HG03521 (cell line): ENCODE measurements at regions not wholly inside any gene's neighbourhood (a gene's known extent, or its start where the extent isn't known, plus 50 kb on each side); places are given as distances from the start of the nearest gene placed in this dataset.
A peak's percentile ranks its signal among the peaks of the same experiment; 100 is the strongest.
"Not testable (repeated sequence)": the region's sequence is repeated elsewhere in the genome, so short reads cannot be mapped to it uniquely, and the experiment has no call there.

Experiments
- ATAC-seq: cut with Tn5 transposase; IDR thresholded peaks from one replicate; pipeline ENCODE4 v1.9.1; 2021; ENCODE audit warnings: mild to moderate bottlenecking, moderate library complexity; ENCODE audit not compliant: unreplicated experiment

DNA sequence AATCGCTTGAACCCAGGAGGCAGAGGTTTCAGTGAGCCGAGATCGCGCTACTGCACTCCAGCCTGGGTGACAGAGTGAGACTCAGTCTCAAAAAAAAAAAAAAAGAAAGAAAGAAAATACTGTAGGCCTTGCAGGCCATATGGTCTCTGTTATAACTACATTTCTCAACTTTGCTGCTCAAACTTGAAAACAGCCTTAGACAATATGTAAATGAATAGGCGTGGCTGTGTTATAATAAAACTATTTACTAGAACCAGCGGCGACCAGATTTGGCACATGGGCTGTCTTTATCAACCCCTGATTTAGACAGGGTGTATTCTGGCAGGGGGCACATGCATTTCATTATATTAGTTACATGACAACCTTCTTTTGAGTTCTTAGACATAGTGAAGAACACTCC is 130.0 kb downstream of the C9orf152 start:
- no peak for ATAC-seq

DNA sequence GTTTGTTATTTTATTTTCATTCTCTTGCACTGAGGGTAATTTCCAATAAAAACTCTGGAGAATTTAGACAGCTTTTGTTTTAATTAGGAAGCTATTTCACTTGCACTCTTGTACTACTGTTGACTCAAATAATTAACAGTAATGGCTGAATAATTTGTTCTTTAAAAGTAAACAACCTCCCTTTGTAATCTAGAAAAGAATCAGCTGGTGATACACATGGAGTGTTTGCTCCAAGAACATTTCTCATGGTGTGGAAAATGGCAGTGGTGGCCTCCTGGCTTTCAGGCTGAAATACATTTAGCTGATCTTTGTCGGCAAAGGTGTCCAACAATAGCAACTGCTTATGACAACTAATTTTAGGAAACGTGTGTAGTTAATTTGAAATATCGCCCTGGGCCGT is 129.4 kb downstream of the C9orf152 start:
- ATAC-seq: no peak

DNA sequence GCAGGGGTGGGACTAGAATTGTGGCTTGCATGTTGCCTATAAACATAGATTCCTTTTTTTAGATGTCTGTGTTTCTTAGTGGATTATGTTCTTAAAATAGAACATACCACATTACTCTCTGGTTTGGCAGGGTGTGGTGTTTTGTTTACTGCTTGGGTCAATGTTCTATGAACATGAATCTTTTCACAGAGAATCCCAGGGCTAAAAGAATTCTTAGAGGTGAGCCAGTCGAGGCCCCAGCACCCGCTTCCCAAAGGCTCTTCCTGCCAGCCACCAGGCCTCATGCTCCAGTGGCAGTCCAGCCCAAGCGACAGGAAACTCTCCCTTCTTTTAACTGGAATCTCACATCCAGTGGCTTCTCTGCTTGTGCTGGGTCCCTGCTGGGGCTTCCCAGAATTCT is 126.6 kb downstream of the C9orf152 start:
- no peak for ATAC-seq

DNA sequence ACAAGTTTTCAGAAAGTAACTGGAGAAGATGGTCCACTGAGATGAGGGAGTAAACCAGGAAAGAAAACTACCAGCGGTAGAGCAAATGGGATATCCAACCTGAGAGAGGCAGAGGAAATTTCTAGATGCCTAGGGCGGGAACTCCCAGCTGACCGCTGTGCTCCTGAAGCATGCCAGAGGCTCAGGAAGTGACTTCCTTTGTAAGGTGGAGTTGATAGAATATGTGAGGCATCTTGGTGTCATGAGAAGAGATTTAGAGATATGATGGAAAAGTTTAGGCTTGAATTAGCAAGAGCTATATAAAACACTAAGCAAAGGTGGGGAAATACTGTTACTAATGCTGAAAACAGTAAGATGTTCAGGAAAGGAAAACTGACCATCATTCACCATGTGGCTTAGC is 124.1 kb downstream of the C9orf152 start:
- no peak for ATAC-seq

GRCh38 chr9:110086537-110086936 is 121.4 kb downstream of the C9orf152 start:
- ATAC-seq: no peak

- ATAC-seq: no peak
Observed at GRCh38 chr9:110087605-110088004, 120.4 kb downstream of the C9orf152 start.

DNA sequence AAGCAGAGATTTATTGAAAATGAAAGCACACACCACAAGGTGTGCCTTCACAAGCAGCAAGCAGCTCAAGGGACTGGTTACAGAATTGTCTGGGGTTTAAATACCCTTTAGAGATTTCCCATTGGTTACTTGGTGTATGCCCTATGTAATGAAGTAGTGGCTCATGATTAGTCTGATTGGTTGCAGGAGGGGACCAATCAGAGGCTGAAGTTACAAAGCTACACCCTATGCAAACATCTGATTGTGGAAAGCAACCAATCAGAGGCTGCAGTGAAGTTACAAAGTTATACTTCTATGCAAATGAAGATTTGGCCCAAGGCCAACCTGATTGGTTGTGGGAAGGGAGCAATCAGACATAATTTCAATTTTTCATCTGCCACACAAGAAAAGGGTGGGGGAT is 119.9 kb downstream of the C9orf152 start:
- ATAC-seq: no peak

GRCh38 chr9:110089681-110090370 is 118.1 kb downstream of the C9orf152 start:
- no peak for ATAC-seq

- no peak for ATAC-seq
Observed at GRCh38 chr9:110092792-110093191, 115.2 kb downstream of the C9orf152 start.

DNA sequence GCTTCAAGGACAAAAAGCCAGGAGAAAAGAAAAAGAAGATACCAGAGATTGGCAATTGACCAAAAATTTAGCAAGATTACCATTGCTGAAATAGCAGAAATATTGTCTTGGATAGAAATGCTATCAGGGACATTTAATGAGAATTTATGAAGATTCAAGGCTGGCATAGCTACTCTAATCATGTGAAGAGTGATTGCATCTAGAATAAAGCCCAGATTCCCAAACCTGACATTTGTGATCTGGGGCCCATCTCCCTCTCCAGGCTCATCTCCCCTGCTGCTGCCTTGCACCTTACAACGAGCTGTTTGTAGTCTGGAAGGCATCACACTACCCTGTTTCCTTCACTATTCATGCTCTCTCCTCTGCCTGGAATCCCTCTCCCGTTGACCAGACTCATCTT is 114.5 kb downstream of the C9orf152 start:
- no peak for ATAC-seq

DNA sequence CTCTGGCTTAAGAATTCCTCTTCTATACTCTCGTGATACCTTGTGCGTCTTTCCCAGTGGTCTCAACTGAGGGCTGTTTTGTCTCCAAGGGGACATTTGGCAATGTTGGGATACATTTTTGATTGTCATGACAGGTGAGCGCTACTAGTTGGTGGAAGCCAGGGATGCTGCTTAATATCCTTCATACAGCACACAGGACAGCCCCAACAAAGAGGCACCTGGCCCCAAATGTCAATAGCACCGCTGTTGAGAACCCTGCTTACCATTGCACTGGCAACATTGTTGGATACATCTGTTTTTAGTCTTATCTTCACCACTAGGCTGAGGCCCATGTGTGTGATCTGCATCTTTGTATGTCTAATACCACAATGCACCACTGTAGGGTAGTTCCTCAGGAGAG is 114.1 kb downstream of the C9orf152 start:
- no peak for ATAC-seq

DNA sequence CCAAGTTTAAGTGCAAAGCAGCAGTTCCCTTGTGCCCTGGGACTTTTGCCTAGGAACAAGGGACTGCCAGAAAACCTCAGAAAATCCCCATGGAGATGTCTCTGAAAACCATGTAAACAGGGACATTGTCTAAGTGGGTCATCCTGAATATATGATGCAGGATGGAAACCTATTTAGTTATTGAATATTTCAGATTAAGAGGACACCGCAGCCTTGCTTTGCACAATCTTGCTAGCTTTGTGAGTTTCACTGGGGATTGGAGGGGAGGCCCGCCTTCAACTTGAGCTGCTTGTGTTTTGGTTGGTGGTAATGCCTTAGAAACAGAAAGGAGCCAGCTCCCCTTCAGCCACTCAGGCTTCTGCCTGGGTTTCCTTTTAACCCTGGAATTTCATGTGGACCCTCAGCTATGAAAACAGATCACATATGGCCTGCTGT is 112.8 kb downstream of the C9orf152 start:
- ATAC-seq: no peak

- no peak for ATAC-seq
Observed at GRCh38 chr9:110095776-110096175, 112.2 kb downstream of the C9orf152 start.

- not testable (repeated sequence) for ATAC-seq
Observed at GRCh38 chr9:110096674-110097073, 111.3 kb downstream of the C9orf152 start.

GRCh38 chr9:110099236-110100095 is 108.5 kb downstream of the C9orf152 start:
- no peak for ATAC-seq

DNA sequence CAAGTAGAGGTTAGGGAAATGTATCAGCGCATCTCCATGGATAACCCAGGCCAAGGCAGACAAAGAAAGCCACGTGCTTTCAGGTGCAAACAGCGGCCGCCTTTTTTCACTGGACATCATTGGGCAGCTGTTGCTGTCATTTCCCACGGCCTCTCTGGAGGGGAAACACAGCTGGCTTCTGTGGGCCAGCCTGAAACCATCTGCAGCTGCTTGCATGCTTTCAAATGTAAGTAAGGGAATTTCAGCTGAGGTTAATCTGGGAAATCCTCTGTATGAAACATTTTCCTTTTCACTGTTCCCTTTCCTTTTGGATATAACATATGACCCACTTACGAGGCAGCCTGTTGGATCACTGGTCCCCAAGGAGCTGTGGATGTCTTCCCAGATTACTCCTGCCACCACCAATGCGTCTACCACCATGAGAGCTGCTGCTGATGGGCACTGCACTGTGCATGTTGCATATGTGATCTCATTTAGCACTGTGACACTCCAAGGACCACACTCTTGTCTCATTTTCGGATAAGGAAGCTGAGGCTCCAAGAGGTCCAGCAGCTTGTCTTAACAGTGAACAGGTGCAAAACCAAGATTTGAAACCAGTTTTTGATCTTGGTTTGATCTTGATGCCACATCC is 106.3 kb downstream of the C9orf152 start:
- peak; percentile 66 for ATAC-seq

GRCh38 chr9:110103257-110103656 is 104.7 kb downstream of the C9orf152 start:
- no peak for ATAC-seq

GRCh38 chr9:110104261-110104809 is 103.6 kb downstream of the C9orf152 start:
- ATAC-seq: no peak

DNA sequence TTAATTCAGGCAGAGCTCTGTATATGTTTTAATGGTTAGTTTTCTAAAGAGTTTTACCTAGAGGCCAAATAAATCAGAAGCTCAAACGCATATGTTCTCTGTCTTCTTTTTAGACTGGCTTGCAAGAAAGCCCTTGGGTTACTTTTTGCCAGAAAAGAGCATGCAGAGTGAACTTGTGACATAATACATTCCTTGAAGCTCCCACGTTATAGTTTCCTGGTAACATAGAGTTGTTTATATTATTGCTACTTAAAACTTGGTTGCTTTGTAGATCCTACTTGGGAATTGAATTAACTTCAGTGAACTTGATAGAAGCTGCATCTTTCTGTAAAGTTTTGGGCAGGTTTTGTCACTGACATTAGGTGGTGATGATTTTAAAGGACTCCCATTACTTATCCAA is 102.9 kb downstream of the C9orf152 start:
- ATAC-seq: no peak

GRCh38 chr9:110106661-110107060 is 101.3 kb downstream of the C9orf152 start:
- ATAC-seq: no peak

- no peak for ATAC-seq
Observed at GRCh38 chr9:110109333-110110092, 98.4 kb downstream of the C9orf152 start.
